Endothelial cell of umbilical vein (primary cell): ENCODE measurements at regions not wholly inside any gene's neighbourhood (a gene's known extent, or its start where the extent isn't known, plus 50 kb on each side); places are given as distances from the start of the nearest gene placed in this dataset.

Experiments
- BruUV-seq: library from RNA; stranded (reverse); fragments of 400-500 nt; replicated peaks from 2 replicates; lab custom pipeline; 2021; lab: Mats Ljungman, UMichigan
- CTCF ChIA-PET: fragments of 300-600, 350-600 bp; sonication (Branson Sonifier 250); formaldehyde crosslinking; loops from one replicate; lab custom pipeline; 2021; ENCODE audit warnings: antibody characterized with exemption, inconsistent platforms; lab: Charles Lee
- POLR2A ChIA-PET: fragments of 300-600, 350-600 bp; sonication (Branson Sonifier 250); formaldehyde crosslinking; loops from one replicate; lab custom pipeline; 2021; ENCODE audit warnings: antibody characterized with exemption, inconsistent platforms; lab: Charles Lee
- DNase-seq: peaks from one replicate; pipeline ENCODE4 v3.0.0-alpha.2; 2011; ENCODE audit warnings: low read depth, low spot score
- FAIRE-seq: peaks from 2 replicates; lab custom pipeline; 2011; peaks lifted over from hg19 to GRCh38; lab: Jason Lieb, UNC
- H2AFZ ChIP-seq: 2 replicates; pipeline ENCODE4 v1.6.0; 2012; ENCODE audit warnings: low read depth, low read length, control low read depth, inconsistent platforms
- H3K27ac ChIP-seq: 2 replicates; pipeline ENCODE4 v1.5.1; 2011; ENCODE audit warnings: low read depth, mild to moderate bottlenecking, control low read depth, low read length, moderate library complexity; ENCODE audit not compliant: insufficient read depth
- H3K27me3 ChIP-seq, 2 experiments: 2 replicates each; pipeline versions ENCODE4 v1.6.0 to v1.6.1; 2011; ENCODE audit warnings: low read length in 2 of 2, mixed read lengths in 1 of 2; ENCODE audit not compliant: control insufficient read depth in 2 of 2, insufficient read depth in 2 of 2
- H3K36me3 ChIP-seq, 2 experiments: 2 replicates in 1 of 2; 3 replicates in 1 of 2; pipeline ENCODE4 v1.5.1; 2011; ENCODE audit warnings: low read length in 2 of 2, mild to moderate bottlenecking in 1 of 2, moderate library complexity in 1 of 2; ENCODE audit not compliant: control insufficient read depth in 2 of 2, insufficient read depth in 2 of 2; ENCODE audit errors: extremely low read depth in 1 of 2
- H3K4me1 ChIP-seq: 3 replicates; pipeline ENCODE4 v1.5.1; 2011; ENCODE audit warnings: mild to moderate bottlenecking, low read length; ENCODE audit not compliant: control insufficient read depth, insufficient read depth; ENCODE audit errors: extremely low read depth
- H3K4me2 ChIP-seq: 2 replicates; pipeline ENCODE4 v1.6.1; 2011; ENCODE audit warnings: low read length, control low read depth, mixed read lengths; ENCODE audit not compliant: insufficient read depth
- H3K4me3 ChIP-seq, 3 experiments: fragments of 200-600 bp in 1 of 3; sonication (generic), shearing (Covaris generic) in 1 of 3; replicated peaks in 1 of 3; 2 replicates each; pipeline ENCODE4 v1.5.1; 2011 to 2016; ENCODE audit warnings: control low read depth in 3 of 3, low read length in 3 of 3, mild to moderate bottlenecking in 2 of 3, inconsistent platforms in 1 of 3, low read depth in 1 of 3, moderate library complexity in 1 of 3; ENCODE audit not compliant: insufficient read depth in 1 of 3
- H3K79me2 ChIP-seq: 2 replicates; pipeline ENCODE4 v1.6.0; 2012; ENCODE audit warnings: low read length, inconsistent platforms; ENCODE audit not compliant: control insufficient read depth, insufficient read depth
- H3K9ac ChIP-seq: replicated peaks from 2 replicates; pipeline ENCODE3; 2011; ENCODE audit warnings: low read length, control low read depth; ENCODE audit not compliant: insufficient read depth; ENCODE audit errors: extremely low read depth
- H3K9me1 ChIP-seq: replicated peaks from 3 replicates; pipeline ENCODE4 v1.6.0; 2011; ENCODE audit warnings: mild to moderate bottlenecking, low read length; ENCODE audit not compliant: control insufficient read depth, insufficient read depth; ENCODE audit errors: extremely low read depth
- H3K9me3 ChIP-seq: replicated peaks from 2 replicates; pipeline ENCODE4 v1.5.1; 2012; ENCODE audit warnings: low read length, inconsistent platforms; ENCODE audit not compliant: control insufficient read depth, insufficient read depth
- H4K20me1 ChIP-seq: replicated peaks from 2 replicates; pipeline ENCODE3; 2011; ENCODE audit warnings: mild to moderate bottlenecking, low read length; ENCODE audit not compliant: control insufficient read depth, insufficient read depth; ENCODE audit errors: extremely low read depth
- CTCF ChIP-seq, 2 donors: IDR thresholded peaks; 1 replicate in 1 of 2; 2 replicates in 1 of 2; pipeline ENCODE4 v1.5.1; 2011; ENCODE audit warnings: low read length in 2 of 2, mild to moderate bottlenecking in 2 of 2, moderate library complexity in 2 of 2, control low read depth in 1 of 2, inconsistent platforms in 1 of 2, low read depth in 1 of 2; ENCODE audit not compliant: insufficient read depth in 1 of 2; ENCODE audit errors: extremely low read depth in 1 of 2
- EZH2 ChIP-seq: IDR thresholded peaks from 2 replicates; pipeline ENCODE4 v1.6.1; 2012; ENCODE audit warnings: borderline replicate concordance, low read depth, mild to moderate bottlenecking, moderate library complexity, low read length, inconsistent platforms; ENCODE audit not compliant: severe bottlenecking
- FOS ChIP-seq: IDR thresholded peaks from 2 replicates; pipeline ENCODE4 v1.6.1; 2011; ENCODE audit warnings: mild to moderate bottlenecking, low read length, moderate library complexity, borderline replicate concordance; ENCODE audit not compliant: insufficient read depth
- GATA2 ChIP-seq: IDR thresholded peaks from 2 replicates; pipeline ENCODE4 v1.7.0; 2011; ENCODE audit warnings: low read depth, mild to moderate bottlenecking, moderate library complexity, mixed read lengths, low read length; ENCODE audit not compliant: insufficient read length, insufficient read depth
- JUN ChIP-seq: IDR thresholded peaks from 2 replicates; pipeline ENCODE4 v1.6.1; 2011; ENCODE audit warnings: borderline replicate concordance, low read depth; ENCODE audit not compliant: insufficient read length, insufficient read depth
- MAX ChIP-seq: IDR thresholded peaks from 2 replicates; pipeline ENCODE4 v1.6.1; 2011; ENCODE audit not compliant: insufficient read depth, insufficient read length
- MYC ChIP-seq: IDR thresholded peaks from one replicate; pipeline ENCODE4 v1.6.1; 2011; ENCODE audit warnings: mild to moderate bottlenecking, low read depth, low read length
- POLR2A ChIP-seq: IDR thresholded peaks from 2 replicates; pipeline ENCODE4 v1.6.1; 2012; ENCODE audit warnings: low read depth, mild to moderate bottlenecking, control low read depth, low read length
- POLR2AphosphoS5 ChIP-seq: IDR thresholded peaks from 2 replicates; pipeline ENCODE4 v1.6.1; 2012; ENCODE audit warnings: low read depth, mild to moderate bottlenecking, control low read depth, low read length, moderate library complexity; ENCODE audit not compliant: insufficient read depth
- dilution Hi-C: fragments of 300-500 bp; cut with MboI; formaldehyde crosslinking; loops from one replicate; pipeline ENCODE4 v1.15.0; 2019; ENCODE audit warnings: low sequenced_read_pairs; ENCODE audit not compliant: extremely low pct_ligation_motif_present
- intact Hi-C: fragments of 100-400 bp; cut with micrococcal nuclease; formaldehyde crosslinking; loops from one replicate; pipeline ENCODE4 v1.10.0; 2022

- Histone ChIP-seq H3K4me1 (no peaks in the 10 kb centered on the region), H3K36me3 (no peaks in the 10 kb centered on the region), H3K79me2 (no peaks in the 10 kb centered on the region), H2AFZ (no peak overlapping the region), H3K27ac (no peak overlapping the region), H3K4me3 (no peak overlapping the region), H3K9me1 (no peaks in the 10 kb centered on the region), H3K4me2 (no peak overlapping the region), H3K9ac (no peak overlapping the region), H3K27me3 (no peaks in the 10 kb centered on the region), H4K20me1 (no peaks in the 10 kb centered on the region), H3K9me3 (peaks cover 2% of the 10 kb centered on the region)
- dilution Hi-C loops = no loop called here
- intact Hi-C loops = no loop called here
- CTCF ChIA-PET = no interaction called here
- FAIRE-seq (no peak), DNase-seq (no peak)
- POLR2A ChIA-PET = no interaction called here
- BruUV-seq = no TSS peak
- TF ChIP-seq JUN (no peak), MYC (no peak), POLR2AphosphoS5 (no peak), GATA2 (no peak), CTCF (IDR thresholded peaks at IDR 0.05; ENCODE audit: extremely low read depth in 1 of 2, insufficient read depth in 1 of 2, low read depth in 1 of 2, low read length in 2 of 2) (no peak), MAX (no peak), EZH2 (no peak), POLR2A (no peak), FOS (no peak)
These were observed 360.6 kb downstream of the BRD1 start for GRCh38 chr22:49466878-49467595.
